Motor neuron (in vitro differentiated cells): ENCODE measurements at regions not wholly inside any gene's neighbourhood (a gene's known extent, or its start where the extent isn't known, plus 50 kb on each side); places are given as distances from the start of the nearest gene placed in this dataset.
A peak's percentile ranks its signal among the peaks of the same experiment; 100 is the strongest.

Experiments
- ATAC-seq, 8 experiments: fragments of 200-7000 bp; cut with Tn5 transposase; replicated peaks in 6 of 8; 2 replicates each; pipeline ENCODE4 v1.8.0; 2021; ENCODE audit warnings: mild to moderate bottlenecking in 8 of 8, moderate library complexity in 8 of 8
- H3K27ac ChIP-seq, 2 donors: fragments of 250-450 bp; sonication (Bioruptor Pico); 2 replicates each; pipeline ENCODE4 v1.9.0; 2021; ENCODE audit warnings: antibody characterized with exemption in 2 of 2, mild to moderate bottlenecking in 2 of 2, moderate library complexity in 1 of 2
- H3K4me1 ChIP-seq, 2 donors: fragments of 250-450 bp; sonication (Bioruptor Pico); replicated peaks in 1 of 2; 2 replicates each; pipeline ENCODE4 v1.6.1; 2021; ENCODE audit warnings: antibody characterized with exemption in 2 of 2, mild to moderate bottlenecking in 2 of 2, moderate library complexity in 1 of 2
- H3K4me3 ChIP-seq, 5 donors: fragments of 250-450 bp; sonication (Bioruptor Pico); 2 replicates each; pipeline ENCODE4 v1.9.0; 2021; ENCODE audit warnings: antibody characterized with exemption in 5 of 5, mild to moderate bottlenecking in 5 of 5, moderate library complexity in 4 of 5
- WGBS, 10 experiments: fragments of 450-650 bp; shearing (Covaris generic); methylation state at CpG; one replicate each; pipeline ENCODE4 v1.0.0; 2022; 5-methylcytosine and 5-hydroxymethylcytosine counted together
- in situ Hi-C, 9 experiments: fragments of 400-800 bp; cut with MboI; loops; one replicate each; pipeline ENCODE4 v1.15.0; 2021; ENCODE audit warnings: low sequenced_read_pairs in 9 of 9, low pct_unique_long_range_greater_than_20kb in 2 of 9; ENCODE audit not compliant: unreplicated experiment in 9 of 9

DNA sequence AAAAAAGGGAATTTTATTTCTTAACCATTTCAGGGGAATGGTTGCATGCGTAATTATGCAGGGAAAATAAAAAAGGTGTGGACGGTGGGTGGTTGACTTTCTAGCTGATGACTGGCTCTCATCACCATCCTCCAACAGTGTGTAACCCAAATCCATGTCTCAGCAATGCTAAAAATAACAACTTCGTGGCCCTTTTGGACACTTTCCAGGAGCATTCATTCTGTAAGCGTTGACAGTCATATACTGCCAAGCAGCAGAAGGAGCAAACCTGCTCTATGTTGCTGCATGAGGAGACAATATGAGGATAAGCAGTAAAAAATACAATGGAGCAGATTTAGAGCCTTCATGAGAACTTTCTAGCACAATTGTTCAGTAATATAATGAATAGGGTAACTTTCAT is 189.1 kb downstream of the ANXA2 start:
- Histone ChIP-seq H3K4me3 (no peak overlapping the region), H3K4me1 (peaks cover 5 to 6% of the 10 kb centered on the region in 2 donors), H3K27ac (no peak overlapping the region)
- 0 to 100% (median 76%) methylated on average over 1 to 4 of the region's 4 CpGs; no CpG with 5 or more reads in 1 of the 10 experiments for WGBS, 10 experiments
- peak in 5 of 8 experiments; percentile 36 to 72 (median 56) for ATAC-seq
- in situ Hi-C loops: no loop called here

DNA sequence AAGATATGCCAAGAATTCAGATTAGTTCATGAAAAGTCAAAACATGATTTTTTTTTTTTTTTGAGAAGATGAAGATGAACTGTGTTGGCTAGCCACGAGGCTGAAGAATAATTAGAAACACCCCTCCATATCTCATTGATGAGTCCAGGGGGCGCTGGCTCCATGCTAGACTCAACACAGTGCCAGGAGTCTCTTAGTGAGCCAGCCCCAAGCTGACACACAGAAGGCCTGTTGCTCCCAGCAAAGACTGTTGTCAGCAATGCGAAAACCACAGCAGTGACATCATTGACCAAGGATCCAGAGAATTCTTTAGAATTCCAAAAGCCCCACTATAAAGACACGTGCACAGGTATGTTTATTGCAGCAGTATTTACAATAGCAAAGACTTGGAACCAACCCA is 185.2 kb downstream of the ANXA2 start:
- no peak overlapping the region for H3K4me3 ChIP-seq
- no peak overlapping the region for H3K27ac ChIP-seq
- ATAC-seq: peak in 3 of 8 experiments; percentile 20 to 70 (median 51)
- in situ Hi-C loops: no loop called here
- WGBS, 10 experiments: 0 to 86% (median 71%) methylated on average over 1 to 4 of the region's 4 CpGs
- peaks cover 0 to 6% of the 10 kb centered on the region in 2 donors for H3K4me1 ChIP-seq

DNA sequence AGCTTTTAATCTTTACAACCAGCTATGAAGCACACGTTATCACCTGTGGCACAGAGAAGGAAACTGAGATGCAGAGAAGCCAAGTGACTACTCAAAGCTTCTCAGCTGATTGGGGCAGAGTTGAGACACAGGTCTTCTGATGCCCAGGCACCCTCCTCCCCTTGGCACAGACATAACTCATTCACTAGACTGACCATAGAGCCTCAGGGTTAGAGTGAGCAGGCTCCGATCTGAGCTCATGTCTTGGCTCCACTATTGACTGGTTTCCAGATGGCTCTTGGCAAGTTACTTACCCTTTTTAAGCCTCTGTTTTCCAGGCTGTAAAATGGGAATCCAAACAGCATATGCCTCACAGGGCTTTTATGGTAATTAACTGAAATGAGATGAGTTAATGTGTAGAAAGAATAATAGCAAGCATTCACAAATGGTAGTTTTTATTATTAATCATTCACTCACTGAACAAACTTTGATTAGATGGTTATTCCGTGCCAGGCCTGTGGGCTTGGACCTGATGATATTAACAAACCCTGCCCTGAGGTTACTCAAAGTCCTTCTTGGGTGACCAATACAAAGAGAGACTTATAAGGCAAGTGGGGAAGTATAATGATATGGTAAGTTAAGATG is 184.3 kb downstream of the ANXA2 start:
- ATAC-seq: no peak
- WGBS, 10 experiments: 6 to 100% (median 90%) methylated on average over 1 to 3 of the region's 3 CpGs; no CpG with 5 or more reads in 3 of the 10 experiments
- Histone ChIP-seq H3K4me3 (no peak overlapping the region), H3K4me1 (peaks cover 2 to 3% of the 10 kb centered on the region in 2 donors), H3K27ac (no peak overlapping the region)
- in situ Hi-C loops: no loop called here

DNA sequence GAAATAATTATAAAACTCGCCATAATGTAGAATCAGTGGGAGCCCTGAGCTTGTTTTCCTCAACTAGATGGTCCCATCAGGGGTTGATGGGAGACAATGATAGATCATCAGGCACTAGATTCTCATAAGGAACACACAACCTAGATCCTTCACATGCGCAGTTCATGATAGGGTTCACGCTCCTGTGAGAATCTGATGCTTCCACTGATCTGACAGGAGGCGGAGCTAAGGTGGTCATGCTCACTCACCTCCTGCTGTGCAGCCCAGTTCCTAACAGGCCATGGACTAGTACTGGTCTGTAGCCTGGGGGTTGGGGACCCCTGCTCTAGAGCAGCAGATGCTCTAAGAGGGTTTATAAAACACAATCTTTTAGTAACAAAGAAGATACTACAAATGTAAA is 183.6 kb downstream of the ANXA2 start:
- Histone ChIP-seq H3K27ac (no peak overlapping the region), H3K4me3 (no peak overlapping the region), H3K4me1 (peaks cover 1 to 4% of the 10 kb centered on the region in 2 donors)
- ATAC-seq: no peak
- 60 to 100% (median 92%) methylated on average over 2 to 4 of the region's 4 CpGs for WGBS, 10 experiments
- in situ Hi-C loops: no loop called here

DNA sequence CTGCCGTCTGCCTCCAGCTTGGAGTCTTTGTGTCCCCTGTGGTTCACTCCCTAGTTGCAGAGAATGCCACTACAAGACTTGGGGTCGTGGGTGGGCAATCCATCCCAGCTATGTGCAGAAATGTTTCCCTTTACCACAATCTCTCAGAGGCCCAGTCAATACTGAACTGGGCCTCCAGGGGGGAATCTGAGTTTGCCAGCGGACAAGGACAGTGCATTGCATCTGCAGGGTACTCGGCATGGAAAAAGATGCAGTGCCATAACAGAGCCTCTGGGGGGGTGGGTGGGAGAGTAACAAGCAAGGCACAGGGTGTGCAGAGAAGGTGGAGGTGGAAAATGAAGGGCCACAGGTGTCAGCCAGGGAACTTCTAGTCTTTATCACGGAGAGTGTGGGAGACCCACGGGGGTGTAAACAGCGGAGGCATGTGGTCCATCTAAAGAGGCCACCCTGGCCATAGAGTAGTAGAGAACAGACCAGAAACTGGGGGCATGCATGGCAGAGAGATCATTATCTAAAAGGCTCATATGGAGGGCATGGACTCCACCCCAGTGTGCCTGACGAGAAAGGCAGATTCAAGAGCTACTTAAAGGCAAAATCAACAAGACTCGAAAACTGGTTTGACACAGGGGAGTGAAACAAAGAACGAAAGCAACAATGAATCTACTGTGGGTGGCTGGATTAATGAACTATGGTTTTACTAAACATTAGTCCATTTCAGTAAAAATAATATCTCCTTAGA is 182.4 kb downstream of the ANXA2 start:
- in situ Hi-C loops: no loop called here
- Histone ChIP-seq H3K4me3 (no peak overlapping the region), H3K27ac (no peak overlapping the region), H3K4me1 (peaks cover 0 to 4% of the 10 kb centered on the region in 2 donors)
- 25 to 100% (median 91%) methylated on average over 1 to 4 of the region's 10 CpGs; no CpG with 5 or more reads in 1 of the 10 experiments for WGBS, 10 experiments
- peak in 1 of 8 experiments; percentile 43 for ATAC-seq

DNA sequence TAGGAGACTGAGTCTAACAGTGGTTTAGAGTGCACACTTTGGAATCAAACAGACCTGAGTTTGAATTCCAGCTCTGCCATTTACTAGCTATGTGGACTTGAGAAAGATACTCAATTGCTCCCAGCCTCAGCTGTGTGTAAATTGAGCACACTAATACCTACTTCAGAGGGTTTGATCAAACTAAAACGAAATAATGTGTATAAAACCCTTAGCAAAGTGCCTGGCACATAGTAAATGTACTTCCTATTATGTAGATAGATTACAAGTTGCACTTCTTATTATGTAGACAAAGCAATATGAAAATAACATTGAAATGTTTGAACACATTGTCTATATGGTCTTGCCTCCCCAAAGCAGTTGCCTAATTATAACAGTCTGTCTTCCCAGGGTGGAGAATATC is 180.6 kb downstream of the ANXA2 start:
- H3K27ac ChIP-seq: no peak overlapping the region
- in situ Hi-C loops: no loop called here
- no peak for ATAC-seq
- 0 to 57% (median 57%) methylated on average over 1 of the region's 1 CpG; no CpG with 5 or more reads in 5 of the 10 experiments for WGBS, 10 experiments
- no peak overlapping the region for H3K4me3 ChIP-seq
- peaks cover 0 to 4% of the 10 kb centered on the region in 2 donors for H3K4me1 ChIP-seq

DNA sequence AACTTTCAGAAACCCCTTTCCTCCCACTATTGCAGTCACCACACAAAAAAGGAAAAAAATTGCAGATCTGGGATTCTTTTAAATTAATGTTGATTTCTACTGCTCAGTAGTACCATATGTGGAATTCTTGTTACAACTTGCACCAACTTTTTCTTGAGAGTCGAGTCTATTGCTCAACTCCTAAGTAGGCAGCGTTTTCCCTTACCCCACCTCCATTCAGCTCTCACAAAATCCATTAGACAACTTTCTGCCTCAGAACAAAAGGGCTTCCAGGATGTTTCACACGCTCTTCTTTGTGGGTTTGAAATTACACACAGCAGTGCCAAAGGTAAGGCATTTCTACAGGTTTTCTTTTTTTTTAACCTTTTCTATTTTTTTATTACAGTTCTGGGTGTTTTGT is 179.5 kb downstream of the ANXA2 start:
- Histone ChIP-seq H3K4me3 (no peak overlapping the region), H3K27ac (no peak overlapping the region), H3K4me1 (peaks cover 8 to 15% of the 10 kb centered on the region in 2 donors)
- in situ Hi-C loops: no loop called here
- WGBS, 10 experiments: 15 to 83% (median 53%) methylated on average over 1 to 3 of the region's 3 CpGs; no CpG with 5 or more reads in 2 of the 10 experiments
- ATAC-seq: no peak

DNA sequence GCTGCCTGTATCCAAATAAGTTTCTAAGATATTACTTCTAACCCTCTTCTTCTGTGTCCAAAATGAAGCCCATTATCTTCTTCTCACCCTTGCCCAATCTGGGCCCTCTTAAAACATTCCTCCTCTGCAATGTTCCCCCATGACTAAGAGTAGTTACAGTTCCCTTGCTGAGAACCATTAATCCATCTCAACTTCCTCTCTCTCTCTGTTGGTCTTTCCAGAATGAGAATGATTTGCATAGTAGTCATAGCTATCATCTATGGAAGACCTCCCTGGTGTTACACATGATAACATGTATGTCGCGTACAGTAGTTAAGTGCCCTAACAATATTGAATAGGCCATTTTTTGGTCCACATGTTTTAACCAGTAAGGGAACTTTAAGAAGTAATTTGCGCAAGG is 177.9 kb downstream of the ANXA2 start:
- Histone ChIP-seq H3K4me3 (no peak overlapping the region), H3K4me1 (peaks cover 10 to 16% of the 10 kb centered on the region in 2 donors), H3K27ac (no peak overlapping the region)
- no peak for ATAC-seq
- in situ Hi-C loops: no loop called here
- WGBS, 10 experiments: 50 to 100% (median 99%) methylated on average over 1 to 3 of the region's 3 CpGs; no CpG with 5 or more reads in 2 of the 10 experiments

DNA sequence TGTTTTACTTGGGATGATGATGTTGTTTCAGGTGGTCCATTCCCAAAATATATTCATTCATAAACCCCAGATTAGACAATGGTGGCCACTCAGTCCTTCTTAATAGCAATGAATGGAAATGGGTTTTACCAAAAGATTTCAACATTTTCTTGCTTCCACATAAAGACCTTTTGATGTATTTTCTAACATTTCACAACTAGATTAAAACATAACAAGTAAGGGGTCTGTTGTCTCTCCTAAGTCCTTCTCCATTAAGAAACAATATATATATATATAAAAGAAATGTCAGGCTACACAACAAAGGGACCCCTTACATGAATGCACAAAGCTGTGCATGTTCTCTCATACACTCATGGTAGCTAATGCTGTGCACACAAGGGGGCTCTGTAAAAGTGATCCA is 176.4 kb downstream of the ANXA2 start:
- no peak for ATAC-seq
- Histone ChIP-seq H3K4me3 (no peak overlapping the region), H3K4me1 (peaks cover 10 to 18% of the 10 kb centered on the region in 2 donors), H3K27ac (no peak overlapping the region)
- in situ Hi-C loops: no loop called here

DNA sequence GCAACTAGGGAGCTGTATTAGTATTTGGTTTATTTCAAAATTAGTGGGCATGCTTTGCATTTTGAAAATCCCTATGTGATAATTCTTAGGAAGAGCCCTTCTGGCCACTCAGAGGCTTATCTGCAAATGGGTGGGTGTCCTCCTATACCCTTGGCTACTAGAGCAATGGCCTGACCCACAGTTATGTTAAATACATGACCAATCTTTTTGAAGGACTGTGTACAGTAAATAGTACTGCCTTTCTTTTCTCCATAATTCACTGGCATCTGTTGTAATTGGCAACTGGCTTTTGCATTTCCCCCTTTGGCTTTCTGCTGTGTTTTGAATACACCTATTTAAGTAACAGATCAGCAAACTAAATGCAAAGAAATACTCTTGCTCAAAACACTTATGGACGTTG is 175.4 kb downstream of the ANXA2 start:
- in situ Hi-C loops: no loop called here
- Histone ChIP-seq H3K4me1 (peaks cover 21 to 29% of the 10 kb centered on the region in 2 donors), H3K4me3 (no peak overlapping the region), H3K27ac (no peak overlapping the region)
- WGBS, 10 experiments: 0 to 100% (median 67%) methylated on average over 1 of the region's 1 CpG; no CpG with 5 or more reads in 3 of the 10 experiments
- ATAC-seq: peak in 5 of 8 experiments; percentile 6 to 88 (median 54)

DNA sequence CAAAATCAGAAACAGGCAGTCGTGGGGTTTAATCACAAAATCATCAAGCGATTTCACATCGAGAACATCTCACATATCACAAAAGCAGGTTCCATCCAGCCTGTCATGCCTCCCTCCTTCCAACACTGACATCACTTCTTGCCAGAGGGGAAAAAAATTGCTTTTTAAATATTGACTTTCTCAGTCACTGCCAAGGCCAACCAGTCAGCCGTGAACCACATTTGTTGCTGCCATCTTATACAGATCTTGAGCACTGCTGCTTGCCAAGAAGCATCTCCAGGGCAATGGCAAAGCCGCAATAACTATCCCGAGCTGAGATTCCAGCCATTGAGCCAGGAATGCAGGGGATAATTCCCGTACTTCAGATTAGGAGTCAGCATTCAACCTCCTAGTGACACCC is 174.6 kb downstream of the ANXA2 start:
- peak; percentile 10 to 92 (median 80) for ATAC-seq
- 4 to 86% (median 72%) methylated on average over 1 to 6 of the region's 7 CpGs; no CpG with 5 or more reads in 3 of the 10 experiments for WGBS, 10 experiments
- Histone ChIP-seq H3K27ac (no peak overlapping the region), H3K4me3 (no peak overlapping the region), H3K4me1 (peaks cover 21 to 33% of the 10 kb centered on the region in 2 donors)
- in situ Hi-C loops: no loop called here

DNA sequence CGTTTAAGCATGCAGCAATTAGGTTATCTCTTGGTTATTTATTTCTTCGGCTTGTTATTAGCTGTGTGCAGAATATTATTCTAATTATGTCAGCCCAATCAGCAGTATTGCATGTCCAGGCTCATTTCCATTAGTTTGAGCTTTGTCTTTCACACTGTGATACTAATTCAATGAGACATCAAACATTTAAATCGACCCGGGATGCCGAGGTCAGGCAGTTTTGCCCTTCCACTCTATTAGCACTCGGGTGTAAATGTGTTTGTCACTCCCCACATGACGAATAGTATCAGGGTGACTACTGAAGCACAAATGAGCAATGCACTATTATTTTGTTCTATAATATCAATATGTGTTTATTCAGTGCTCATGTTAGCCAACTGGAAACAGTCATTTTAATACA is 170.9 kb downstream of the ANXA2 start:
- Histone ChIP-seq H3K27ac (no peak overlapping the region), H3K4me1 (peaks cover 21 to 29% of the 10 kb centered on the region in 2 donors), H3K4me3 (no peak overlapping the region)
- WGBS, 10 experiments: 20 to 70% (median 40%) methylated on average over 2 to 7 of the region's 7 CpGs; no CpG with 5 or more reads in 1 of the 10 experiments
- ATAC-seq: peak in 6 of 8 experiments; percentile 16 to 81 (median 66)
- in situ Hi-C loops: no loop called here

DNA sequence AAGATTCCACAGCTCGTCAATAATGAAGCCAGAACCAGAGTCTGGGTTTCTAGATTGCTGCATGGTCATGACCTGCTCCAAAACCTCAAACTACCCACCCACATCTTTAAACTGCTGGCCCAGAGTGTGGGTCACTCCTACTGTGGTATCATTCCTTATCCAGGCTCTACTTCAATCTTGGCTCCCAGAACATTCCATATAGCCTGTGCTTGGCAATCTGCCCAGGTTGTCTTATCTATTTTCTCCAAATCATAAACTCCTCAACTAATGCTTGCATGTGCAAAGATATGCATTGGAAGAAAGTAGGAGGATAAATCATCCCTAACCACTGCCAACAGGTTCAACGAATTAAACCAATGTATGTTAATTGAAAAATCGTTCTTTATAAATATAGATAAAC is 169.7 kb downstream of the ANXA2 start:
- Histone ChIP-seq H3K4me1 (peaks cover 15 to 19% of the 10 kb centered on the region in 2 donors), H3K27ac (no peak overlapping the region), H3K4me3 (no peak overlapping the region)
- in situ Hi-C loops: no loop called here
- WGBS, 10 experiments: 13 to 100% (median 70%) methylated on average over 1 to 3 of the region's 3 CpGs; no CpG with 5 or more reads in 1 of the 10 experiments
- no peak for ATAC-seq
